ENCODE measurements at regions not wholly inside any gene's neighbourhood (a gene's known extent, or its start where the extent isn't known, plus 50 kb on each side); places are given as distances from the start of the nearest gene placed in this dataset.

DNA sequence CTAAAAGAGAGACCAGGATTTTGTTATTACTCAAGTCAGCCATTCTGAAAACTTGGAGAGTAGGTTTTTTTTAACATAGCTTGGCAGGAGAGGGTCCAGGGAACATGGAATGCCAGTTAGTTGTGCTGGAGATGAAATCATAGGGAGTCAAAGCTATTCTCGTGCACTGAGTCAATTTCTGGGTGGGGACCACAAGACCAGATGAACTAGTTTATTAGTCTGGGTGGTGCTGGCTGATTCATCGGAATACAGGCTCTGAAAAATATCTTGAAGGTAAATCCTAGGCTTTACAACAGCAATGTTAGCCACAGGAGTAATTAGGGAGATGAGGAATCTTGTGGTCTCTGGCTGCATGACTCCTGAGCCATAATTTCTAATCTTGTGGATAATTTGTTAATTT lies 921.4 kb downstream of the TRIB2 start (continued):
- no peak for TF ChIP-seq HNF4G (IDR thresholded peaks at IDR 0.05; ENCODE audit: borderline replicate concordance, low read depth, low read length)
- TF ChIP-seq HNF4G (CRISPR knock-in tag; IDR thresholded peaks at IDR 0.05; ENCODE audit: borderline replicate concordance, low read depth) = no peak
- no peak for TF ChIP-seq PHF21A (CRISPR knock-in tag; IDR thresholded peaks at IDR 0.05)

DNA sequence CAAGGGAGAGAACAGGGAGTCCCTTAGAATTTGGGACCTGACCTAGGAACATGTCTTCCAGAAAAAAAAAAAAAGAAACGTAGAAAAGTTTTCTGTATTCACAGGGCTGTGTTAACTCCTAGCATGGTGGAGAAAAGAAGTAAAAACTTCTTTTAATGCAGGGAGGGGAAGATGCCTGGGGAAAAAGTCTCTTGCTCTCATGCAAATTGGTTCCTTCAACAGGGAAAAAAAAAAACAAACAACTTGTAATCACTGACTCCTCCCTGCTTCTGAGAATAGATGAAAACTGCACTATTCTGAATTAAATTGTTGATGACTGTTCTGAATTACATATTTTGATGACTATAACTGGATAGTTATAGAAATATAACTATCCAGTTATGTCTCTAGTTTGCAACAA lies 933.2 kb downstream of the TRIB2 start:
- FAIRE-seq = no peak
- H3K4me2 ChIP-seq (ENCODE audit: low read depth, low read length) = no peak overlapping the region
- H3K79me2 ChIP-seq (ENCODE audit: insufficient read depth, low read length) = no peaks in the 10 kb centered on the region
- in situ Hi-C loops (cut with HindIII; ENCODE audit: extremely low pct_ligation_motif_present, low pct_unique_long_range_greater_than_20kb) = no loop called here
- no TSS peak for BruUV-seq (replicated peaks)
- no peaks in the 10 kb centered on the region for H3K27me3 ChIP-seq (ENCODE audit: control insufficient read depth in 1 of 2, insufficient read depth in 2 of 2, low read length in 2 of 2)
- DNase-seq (ENCODE audit: low spot score) = no peak
- ATAC-seq = no peak
- H3K4me1 ChIP-seq (ENCODE audit: insufficient read depth, low read length) = no peaks in the 10 kb centered on the region
- H3K36me3 ChIP-seq (replicated peaks in 1 of 2; ENCODE audit: control insufficient read depth in 1 of 2, insufficient read depth in 2 of 2, low read length in 2 of 2) = no peaks in the 10 kb centered on the region
- WGBS (ENCODE audit: low lambda C conversion rate) = 26% methylated on average over 1 of the region's 1 CpG
- H3K4me3 ChIP-seq (replicated peaks in 1 of 3; ENCODE audit: insufficient read depth in 1 of 3, low read depth in 2 of 3, low read length in 3 of 3) = no peak overlapping the region
- CTCF ChIA-PET (ENCODE audit: low intra/inter-chr PET ratio, low total read pairs) = no interaction called here
- H2AFZ ChIP-seq (ENCODE audit: low read length) = no peak overlapping the region
- H3K9ac ChIP-seq (ENCODE audit: insufficient read depth, low read depth, low read length) = no peak overlapping the region
- POLR2A ChIA-PET = no interaction called here
- intact Hi-C loops (cut with micrococcal nuclease; ENCODE audit: unreplicated experiment) = no loop called here
- no peaks in the 10 kb centered on the region for H4K20me1 ChIP-seq (ENCODE audit: insufficient read depth, low read length)
- TF ChIP-seq ZNF768 (CRISPR knock-in tag; IDR thresholded peaks at IDR 0.05) (no peak), KLF6 (CRISPR knock-in tag; IDR thresholded peaks at IDR 0.05) (no peak), MLLT10 (CRISPR knock-in tag; IDR thresholded peaks at IDR 0.05) (no peak), MTF1 (CRISPR knock-in tag; IDR thresholded peaks at IDR 0.05) (no peak), ZSCAN30 (CRISPR knock-in tag; IDR thresholded peaks at IDR 0.05) (no peak), ZBTB42 (CRISPR knock-in tag; IDR thresholded peaks at IDR 0.05) (no peak)
- TF ChIP-seq, protein P1, sequence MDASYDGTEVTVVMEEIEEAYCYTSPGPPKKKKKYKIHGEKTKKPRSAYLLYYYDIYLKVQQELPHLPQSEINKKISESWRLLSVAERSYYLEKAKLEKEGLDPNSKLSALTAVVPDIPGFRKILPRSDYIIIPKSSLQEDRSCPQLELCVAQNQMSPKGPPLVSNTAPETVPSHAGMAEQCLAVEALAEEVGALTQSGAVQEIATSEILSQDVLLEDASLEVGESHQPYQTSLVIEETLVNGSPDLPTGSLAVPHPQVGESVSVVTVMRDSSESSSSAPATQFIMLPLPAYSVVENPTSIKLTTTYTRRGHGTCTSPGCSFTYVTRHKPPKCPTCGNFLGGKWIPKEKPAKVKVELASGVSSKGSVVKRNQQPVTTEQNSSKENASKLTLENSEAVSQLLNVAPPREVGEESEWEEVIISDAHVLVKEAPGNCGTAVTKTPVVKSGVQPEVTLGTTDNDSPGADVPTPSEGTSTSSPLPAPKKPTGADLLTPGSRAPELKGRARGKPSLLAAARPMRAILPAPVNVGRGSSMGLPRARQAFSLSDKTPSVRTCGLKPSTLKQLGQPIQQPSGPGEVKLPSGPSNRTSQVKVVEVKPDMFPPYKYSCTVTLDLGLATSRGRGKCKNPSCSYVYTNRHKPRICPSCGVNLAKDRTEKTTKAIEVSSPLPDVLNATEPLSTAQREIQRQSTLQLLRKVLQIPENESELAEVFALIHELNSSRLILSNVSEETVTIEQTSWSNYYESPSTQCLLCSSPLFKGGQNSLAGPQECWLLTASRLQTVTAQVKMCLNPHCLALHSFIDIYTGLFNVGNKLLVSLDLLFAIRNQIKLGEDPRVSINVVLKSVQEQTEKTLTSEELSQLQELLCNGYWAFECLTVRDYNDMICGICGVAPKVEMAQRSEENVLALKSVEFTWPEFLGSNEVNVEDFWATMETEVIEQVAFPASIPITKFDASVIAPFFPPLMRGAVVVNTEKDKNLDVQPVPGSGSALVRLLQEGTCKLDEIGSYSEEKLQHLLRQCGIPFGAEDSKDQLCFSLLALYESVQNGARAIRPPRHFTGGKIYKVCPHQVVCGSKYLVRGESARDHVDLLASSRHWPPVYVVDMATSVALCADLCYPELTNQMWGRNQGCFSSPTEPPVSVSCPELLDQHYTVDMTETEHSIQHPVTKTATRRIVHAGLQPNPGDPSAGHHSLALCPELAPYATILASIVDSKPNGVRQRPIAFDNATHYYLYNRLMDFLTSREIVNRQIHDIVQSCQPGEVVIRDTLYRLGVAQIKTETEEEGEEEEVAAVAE (CRISPR knock-in tag; IDR thresholded peaks at IDR 0.05; ENCODE audit: borderline replicate concordance) = no peak
- TF ChIP-seq, protein P2, sequence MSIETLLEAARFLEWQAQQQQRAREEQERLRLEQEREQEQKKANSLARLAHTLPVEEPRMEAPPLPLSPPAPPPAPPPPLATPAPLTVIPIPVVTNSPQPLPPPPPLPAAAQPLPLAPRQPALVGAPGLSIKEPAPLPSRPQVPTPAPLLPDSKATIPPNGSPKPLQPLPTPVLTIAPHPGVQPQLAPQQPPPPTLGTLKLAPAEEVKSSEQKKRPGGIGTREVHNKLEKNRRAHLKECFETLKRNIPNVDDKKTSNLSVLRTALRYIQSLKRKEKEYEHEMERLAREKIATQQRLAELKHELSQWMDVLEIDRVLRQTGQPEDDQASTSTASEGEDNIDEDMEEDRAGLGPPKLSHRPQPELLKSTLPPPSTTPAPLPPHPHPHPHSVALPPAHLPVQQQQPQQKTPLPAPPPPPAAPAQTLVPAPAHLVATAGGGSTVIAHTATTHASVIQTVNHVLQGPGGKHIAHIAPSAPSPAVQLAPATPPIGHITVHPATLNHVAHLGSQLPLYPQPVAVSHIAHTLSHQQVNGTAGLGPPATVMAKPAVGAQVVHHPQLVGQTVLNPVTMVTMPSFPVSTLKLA (IDR thresholded peaks at IDR 0.05) = no peak
- H3K27ac ChIP-seq (ENCODE audit: extremely low read length, insufficient read depth, low read length) = no peak overlapping the region
- H3K9me3 ChIP-seq (ENCODE audit: low read length) = peaks cover 94% of the 10 kb centered on the region

Data from HepG2 (cell line).